CD4-positive, alpha-beta T cell treated with Interleukin-6 at 100 ng/mL for 8 hours (primary cell): ENCODE measurements at regions not wholly inside any gene's neighbourhood (a gene's known extent, or its start where the extent isn't known, plus 50 kb on each side); places are given as distances from the start of the nearest gene placed in this dataset.
"Not testable (repeated sequence)": the region's sequence is repeated elsewhere in the genome, so short reads cannot be mapped to it uniquely, and the experiment has no call there.

Experiments
- DNase-seq: peaks from one replicate; pipeline ENCODE4 v3.0.0-alpha.2; 2020; ENCODE audit warnings: mixed read lengths, low spot score

GRCh38 chr20:29296256-29297230, 1960.9 kb upstream of the DEFB115 start:
- DNase-seq: no peak

DNA sequence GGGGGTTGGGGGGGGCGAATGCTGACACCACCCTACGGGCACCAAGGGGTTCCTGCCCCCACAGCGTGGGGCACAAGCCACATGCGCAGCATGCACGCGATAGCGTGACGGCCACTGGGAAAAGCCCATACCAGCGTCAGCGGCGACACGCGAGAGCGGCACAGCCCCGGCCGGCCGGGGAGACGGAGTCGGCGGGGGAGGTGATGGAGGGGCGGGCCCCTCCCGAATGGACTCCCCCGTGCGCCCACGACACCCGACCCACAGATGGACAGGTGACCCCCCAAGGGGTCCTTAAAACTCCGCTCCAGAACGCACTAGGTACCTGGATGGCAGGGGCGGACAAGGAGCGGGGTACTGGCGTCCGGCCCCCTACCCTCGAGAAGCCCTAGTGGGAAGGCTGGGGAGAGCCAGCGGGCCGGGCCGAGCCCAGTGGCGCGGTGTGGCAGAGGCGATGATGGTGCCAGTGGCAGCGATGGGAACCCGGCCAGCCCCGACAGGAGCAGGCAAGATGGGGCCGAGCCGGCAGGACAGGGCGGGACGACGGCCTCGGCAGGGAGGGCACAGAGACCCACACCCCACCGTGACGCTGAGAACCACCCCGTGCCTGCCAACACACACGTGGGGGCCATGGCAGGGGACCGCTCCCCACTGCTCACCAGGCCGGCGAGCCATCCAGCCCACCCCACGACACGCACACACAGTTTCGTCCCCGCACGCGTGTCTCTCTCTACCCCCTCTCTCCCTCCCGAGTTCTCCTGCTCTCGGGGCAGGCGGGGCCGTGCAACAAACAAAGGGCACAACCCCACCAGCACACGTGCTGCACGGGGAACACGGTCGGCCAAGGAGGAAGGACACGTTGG, 1959.8 kb upstream of the DEFB115 start:
- DNase-seq: no peak

GRCh38 chr20:29298271-29298590, 1959.2 kb upstream of the DEFB115 start:
- no peak for DNase-seq

DNA sequence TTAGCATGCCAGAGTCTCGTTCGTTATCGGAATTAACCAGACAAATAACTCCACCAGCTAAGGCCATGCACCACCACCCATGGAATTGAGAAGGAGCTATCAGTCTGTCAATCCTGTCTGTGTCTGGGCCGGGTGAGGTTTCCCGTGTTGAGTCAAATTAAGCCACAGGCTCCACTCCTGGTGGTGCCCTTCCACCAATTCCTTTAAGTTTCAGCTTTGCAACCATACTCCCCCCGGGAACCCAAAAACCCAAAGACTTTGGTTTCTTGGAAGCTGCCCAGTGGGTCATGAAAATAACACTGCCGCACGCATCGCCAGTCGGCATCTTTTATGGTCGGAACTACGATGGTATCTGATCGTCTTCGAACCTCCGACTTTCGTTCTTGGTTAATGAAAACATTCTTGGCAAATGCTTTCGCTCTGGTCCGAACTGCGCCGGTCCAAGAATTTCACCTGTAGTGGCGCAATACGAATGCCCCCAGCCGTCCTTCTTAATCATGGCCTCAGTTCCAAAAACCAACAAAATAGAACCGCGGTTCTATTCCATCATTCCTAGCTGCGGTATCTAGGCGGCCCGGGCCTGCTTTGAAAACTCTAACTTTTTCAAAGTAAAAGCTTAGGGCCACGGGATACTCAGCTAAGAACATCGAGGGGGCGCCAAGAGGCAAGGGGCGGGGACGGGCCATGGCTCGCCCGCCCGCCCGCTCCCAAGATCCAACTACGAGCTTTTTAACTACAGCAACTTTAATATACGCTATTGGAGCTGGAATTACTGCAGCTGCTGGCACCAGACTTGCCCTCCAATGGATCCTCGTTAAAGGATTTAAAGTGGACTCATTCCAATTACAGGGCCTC, 1958.5 kb upstream of the DEFB115 start:
- DNase-seq: no peak

- DNase-seq: no peak
These were observed 1957.5 kb upstream of the DEFB115 start for GRCh38 chr20:29299811-29300578.

GRCh38 chr20:29300579-29301551, 1956.6 kb upstream of the DEFB115 start:
- DNase-seq: no peak

GRCh38 chr20:29301624-29302259, 1955.7 kb upstream of the DEFB115 start:
- no peak for DNase-seq

DNA sequence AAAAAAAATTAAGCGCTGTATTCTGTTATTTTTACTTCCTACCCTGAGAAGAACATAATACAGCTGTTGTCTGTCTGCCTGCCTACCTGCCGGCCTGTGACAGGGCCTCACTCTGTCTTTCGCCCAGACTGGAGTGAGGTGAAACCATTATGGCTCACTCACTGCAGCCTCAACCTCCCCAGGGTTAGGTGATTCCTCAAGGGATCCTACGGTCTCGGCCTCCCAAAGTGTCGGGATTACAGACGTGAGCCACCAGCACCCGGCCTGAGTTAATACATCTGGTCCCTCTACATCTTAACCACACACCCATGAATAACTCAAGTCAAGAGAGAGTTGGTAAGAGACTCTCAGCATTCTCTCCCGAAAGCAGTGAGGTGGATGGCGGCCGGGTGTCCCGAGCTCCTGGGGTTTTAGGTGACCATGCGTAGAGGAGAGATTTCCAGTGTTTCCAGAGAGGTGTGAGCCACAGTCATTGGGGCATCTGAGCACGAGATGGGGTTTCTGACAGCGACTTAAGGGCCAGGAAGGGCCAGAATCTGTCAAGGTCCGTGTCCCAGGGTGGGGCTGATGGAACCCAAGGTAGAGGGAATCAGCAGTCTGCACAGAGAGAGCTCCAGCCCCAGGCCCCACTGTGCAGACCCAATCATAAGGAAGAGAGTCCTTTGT, 1954.4 kb upstream of the DEFB115 start:
- no peak for DNase-seq

- no peak for DNase-seq
These were observed 1950.9 kb upstream of the DEFB115 start for GRCh38 chr20:29306390-29307072.

- DNase-seq: not testable (repeated sequence)
These were observed 1950.0 kb upstream of the DEFB115 start for GRCh38 chr20:29307484-29307883.

- DNase-seq: not testable (repeated sequence)
These were observed 1948.5 kb upstream of the DEFB115 start for GRCh38 chr20:29308956-29309355.

GRCh38 chr20:29309481-29309880, 1948.0 kb upstream of the DEFB115 start:
- DNase-seq: not testable (repeated sequence)

DNA sequence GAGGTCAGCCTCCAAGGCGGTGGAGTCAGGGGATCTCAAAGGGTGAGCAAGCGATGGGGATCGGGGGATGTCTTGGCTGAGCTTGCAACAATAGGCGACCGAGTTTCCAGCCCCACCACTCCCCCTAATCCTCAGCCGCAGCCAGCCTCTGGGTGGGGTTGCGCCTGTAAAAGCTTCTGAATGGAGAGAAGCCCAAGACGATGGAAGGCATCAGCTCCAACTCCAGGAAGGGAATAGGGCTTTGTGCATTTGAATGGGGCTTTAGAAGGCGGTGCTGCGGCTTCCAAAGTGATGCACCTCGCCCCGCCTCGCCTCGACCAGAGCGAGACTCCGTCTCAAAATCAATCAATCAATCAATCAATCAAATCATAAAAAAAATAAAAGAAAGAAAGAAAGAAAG, 1946.4 kb upstream of the DEFB115 start:
- DNase-seq: not testable (repeated sequence)

DNA sequence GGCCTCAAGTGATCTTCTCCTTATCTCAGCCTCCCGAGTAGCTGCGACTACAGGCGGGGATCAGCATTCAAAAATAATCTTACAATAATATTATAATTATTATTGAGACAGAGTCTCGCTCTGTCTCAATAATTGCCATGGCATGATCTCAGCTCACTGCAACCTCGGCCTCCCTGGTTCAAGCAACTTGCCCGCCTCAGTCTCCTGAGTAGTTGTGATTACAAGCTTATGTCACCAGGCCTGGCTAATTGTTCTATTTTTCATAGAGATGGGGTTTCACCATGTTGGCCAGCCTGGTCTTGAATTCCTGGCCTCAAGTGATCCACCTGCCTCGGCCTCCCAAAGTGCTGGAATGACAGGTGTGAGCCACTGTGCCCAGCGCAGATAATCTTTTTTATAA, 1944.8 kb upstream of the DEFB115 start:
- not testable (repeated sequence) for DNase-seq

- DNase-seq: no peak
These were observed 1944.0 kb upstream of the DEFB115 start for GRCh38 chr20:29313481-29313880.

- DNase-seq: no peak
These were observed 1943.2 kb upstream of the DEFB115 start for GRCh38 chr20:29314294-29314693.

DNA sequence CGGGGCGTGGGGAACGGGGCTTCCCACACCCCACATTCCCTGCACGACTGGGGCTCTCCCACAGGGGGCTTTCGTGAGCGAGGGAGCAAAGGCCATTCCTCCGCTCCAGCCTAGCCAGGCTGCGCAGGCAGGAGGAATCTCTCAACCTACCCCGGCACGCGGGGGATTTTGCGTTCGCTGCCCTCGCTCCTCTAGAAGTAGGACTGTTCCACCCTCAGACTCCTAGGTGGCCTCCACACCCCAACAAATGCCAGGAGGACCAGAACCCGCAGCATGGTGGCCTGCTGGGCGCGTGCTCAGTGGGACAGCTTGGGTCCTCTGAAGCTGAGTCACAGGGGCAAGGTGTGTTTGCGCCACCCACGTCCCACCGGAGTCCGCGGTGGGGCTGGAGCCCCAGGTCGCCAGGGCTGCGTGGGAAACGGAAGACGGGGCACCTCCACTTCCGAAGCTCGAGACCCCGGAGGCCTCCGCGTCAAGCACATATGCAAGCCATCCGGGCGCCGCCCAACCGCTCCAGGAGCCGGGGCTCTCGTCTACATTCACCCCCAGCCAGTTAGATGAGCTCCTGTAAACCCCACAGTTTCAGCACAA, 1938.5 kb upstream of the DEFB115 start:
- no peak for DNase-seq

- no peak for DNase-seq
These were observed 1937.7 kb upstream of the DEFB115 start for GRCh38 chr20:29319725-29320124.
